Mucosa of descending colon (tissue), 3 donors: ENCODE measurements at regions not wholly inside any gene's neighbourhood (a gene's known extent, or its start where the extent isn't known, plus 50 kb on each side); places are given as distances from the start of the nearest gene placed in this dataset.

Source experiments
- ATAC-seq: fragments of 200-7000 bp; cut with Tn5 transposase; one replicate; pipeline ENCODE4 v1.9.1; 2020; ENCODE audit warnings: mild to moderate bottlenecking, moderate library complexity
- DNase-seq, 3 donors: peaks; one replicate each; pipeline ENCODE4 v3.0.0-alpha.2; 2020
- H3K36me3 ChIP-seq: fragments of 200-600 bp; one replicate; pipeline ENCODE4 v1.8.0; 2021; ENCODE audit warnings: low read depth, mild to moderate bottlenecking
- H3K4me1 ChIP-seq: fragments of 200-600 bp; one replicate; pipeline ENCODE4 v1.8.0; 2021; ENCODE audit warnings: low read depth, mild to moderate bottlenecking
- H3K4me3 ChIP-seq: fragments of 200-600 bp; one replicate; pipeline ENCODE4 v1.8.0; 2021; ENCODE audit warnings: mild to moderate bottlenecking
- H3K9me3 ChIP-seq: fragments of 200-600 bp; one replicate; pipeline ENCODE4 v1.8.0; 2021; ENCODE audit warnings: mild to moderate bottlenecking
- intact Hi-C, 2 donors: fragments of 100-400 bp; cut with DNase I in 1 of 2; cut with micrococcal nuclease in 1 of 2; formaldehyde crosslinking; loops; one replicate each; pipeline versions ENCODE4 v1.11.0 to v1.11.1; 2022; cut with DNase I, micrococcal nuclease
- TF ChIP-seq, protein P1 (sequence below): fragments of 200-600 bp; IDR thresholded peaks from one replicate; pipeline ENCODE4 v1.8.0; 2022; ENCODE audit warnings: antibody characterized with exemption, mild to moderate bottlenecking
- donor health status: DM: no; HTN: no; CAD: no; lungs with moderate emphysema.
- donor health status: DM: no; HTN: no; CAD: no.
- donor health status: DM: no; HTN: yes; CAD: no.

DNA sequence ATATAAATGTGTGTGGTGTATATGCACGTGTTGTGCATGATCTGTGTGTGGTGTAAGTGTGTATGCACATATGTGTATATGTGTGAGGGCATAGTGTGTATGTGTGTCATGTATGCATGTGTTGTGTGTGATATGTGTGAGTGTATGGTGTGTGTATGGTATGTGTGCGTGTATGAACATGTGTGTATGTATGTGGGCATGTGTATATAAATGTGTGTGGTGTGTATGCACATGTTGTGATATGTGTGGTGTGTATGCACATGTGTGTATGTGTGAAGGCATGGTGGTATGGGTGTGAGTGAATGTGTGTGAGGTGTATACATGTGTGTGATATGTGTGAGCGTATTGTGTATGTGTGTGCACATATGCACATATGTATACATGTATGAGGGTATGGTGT, 198.7 kb downstream of the RBFOX3 start:
- no peak overlapping the region for H3K4me3 ChIP-seq
- H3K36me3 ChIP-seq, result no peaks in the 10 kb centered on the region
- TF ChIP-seq, protein P1, sequence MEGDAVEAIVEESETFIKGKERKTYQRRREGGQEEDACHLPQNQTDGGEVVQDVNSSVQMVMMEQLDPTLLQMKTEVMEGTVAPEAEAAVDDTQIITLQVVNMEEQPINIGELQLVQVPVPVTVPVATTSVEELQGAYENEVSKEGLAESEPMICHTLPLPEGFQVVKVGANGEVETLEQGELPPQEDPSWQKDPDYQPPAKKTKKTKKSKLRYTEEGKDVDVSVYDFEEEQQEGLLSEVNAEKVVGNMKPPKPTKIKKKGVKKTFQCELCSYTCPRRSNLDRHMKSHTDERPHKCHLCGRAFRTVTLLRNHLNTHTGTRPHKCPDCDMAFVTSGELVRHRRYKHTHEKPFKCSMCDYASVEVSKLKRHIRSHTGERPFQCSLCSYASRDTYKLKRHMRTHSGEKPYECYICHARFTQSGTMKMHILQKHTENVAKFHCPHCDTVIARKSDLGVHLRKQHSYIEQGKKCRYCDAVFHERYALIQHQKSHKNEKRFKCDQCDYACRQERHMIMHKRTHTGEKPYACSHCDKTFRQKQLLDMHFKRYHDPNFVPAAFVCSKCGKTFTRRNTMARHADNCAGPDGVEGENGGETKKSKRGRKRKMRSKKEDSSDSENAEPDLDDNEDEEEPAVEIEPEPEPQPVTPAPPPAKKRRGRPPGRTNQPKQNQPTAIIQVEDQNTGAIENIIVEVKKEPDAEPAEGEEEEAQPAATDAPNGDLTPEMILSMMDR, result no peak
- intact Hi-C loops, result no loop called here
- H3K4me1 ChIP-seq, result no peaks in the 10 kb centered on the region
- no peaks in the 10 kb centered on the region for H3K9me3 ChIP-seq
- ATAC-seq, result no peak
- no peak for DNase-seq

GRCh38 chr17:79411419-79411818, 199.4 kb downstream of the RBFOX3 start:
- Histone ChIP-seq H3K36me3 (no peaks in the 10 kb centered on the region), H3K9me3 (no peaks in the 10 kb centered on the region), H3K4me3 (no peak overlapping the region), H3K4me1 (no peaks in the 10 kb centered on the region)
- TF ChIP-seq, protein P1, result no peak
- intact Hi-C loops, result no loop called here
- DNase-seq (no peak), ATAC-seq (no peak)

DNA sequence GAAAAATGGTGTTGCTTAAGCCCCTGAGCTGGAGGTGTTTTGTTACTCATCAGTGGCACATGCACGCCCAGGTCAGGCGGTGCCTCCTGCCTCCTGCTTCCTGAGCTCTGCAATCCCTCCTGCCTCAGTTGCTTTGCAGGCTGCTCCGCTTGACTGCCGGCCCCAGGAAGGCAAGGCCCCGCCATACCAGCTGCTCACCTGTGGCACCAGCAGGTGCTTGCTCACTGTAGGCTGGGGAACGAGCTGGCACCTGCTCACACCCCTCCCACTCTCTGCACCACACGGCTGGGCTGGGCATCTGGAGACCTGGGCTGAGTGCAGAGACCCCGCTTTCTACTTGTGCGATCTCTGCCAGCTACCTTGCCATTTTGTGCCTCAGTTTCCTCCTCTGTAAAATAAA, 200.2 kb downstream of the RBFOX3 start:
- H3K4me3 ChIP-seq, result no peak overlapping the region
- TF ChIP-seq, protein P1, result no peak
- intact Hi-C loops, result no loop called here
- H3K36me3 ChIP-seq, result no peaks in the 10 kb centered on the region
- ATAC-seq, result no peak
- no peaks in the 10 kb centered on the region for H3K9me3 ChIP-seq
- H3K4me1 ChIP-seq, result no peaks in the 10 kb centered on the region
- no peak for DNase-seq

- no peaks in the 10 kb centered on the region for H3K4me1 ChIP-seq
- no peak for ATAC-seq
- H3K4me3 ChIP-seq, result no peak overlapping the region
- no peak for DNase-seq
- H3K9me3 ChIP-seq, result no peaks in the 10 kb centered on the region
- intact Hi-C loops, result loop anchor here in 1 of 2 donors (10.0 kb wide), 1 partner anchor 297 kb away; no protein-coding TSS in a partner anchor
- no peaks in the 10 kb centered on the region for H3K36me3 ChIP-seq
- TF ChIP-seq, protein P1, result no peak
These were observed 202.6 kb downstream of the RBFOX3 start for GRCh38 chr17:79408251-79408650.

GRCh38 chr17:79407385-79407784, 203.5 kb downstream of the RBFOX3 start:
- Histone ChIP-seq H3K9me3 (no peaks in the 10 kb centered on the region), H3K36me3 (no peaks in the 10 kb centered on the region), H3K4me1 (no peaks in the 10 kb centered on the region), H3K4me3 (no peak overlapping the region)
- intact Hi-C loops, result loop anchor here in 1 of 2 donors (10.0 kb wide), 1 partner anchor 297 kb away; no protein-coding TSS in a partner anchor
- TF ChIP-seq, protein P1, result no peak
- DNase-seq, result no peak
- no peak for ATAC-seq

DNA sequence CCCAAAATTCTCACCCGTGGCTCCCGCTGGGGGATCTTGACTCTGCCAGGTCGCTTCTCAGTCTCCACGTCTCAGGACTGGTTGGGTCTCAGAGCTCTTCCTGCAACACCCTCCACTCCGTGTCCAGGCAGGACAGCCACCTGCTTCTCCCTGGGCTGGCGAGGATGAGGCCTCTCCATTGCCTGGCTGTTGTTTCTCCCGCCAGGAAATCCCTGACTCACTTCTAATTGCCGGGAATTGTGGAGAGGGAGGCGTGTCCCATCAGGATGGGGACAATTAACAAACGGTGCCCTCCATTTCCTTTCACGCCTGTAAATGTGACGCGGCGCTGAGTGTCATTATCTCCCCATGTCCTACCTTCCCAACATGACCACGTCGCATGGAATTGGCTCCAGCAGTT, 204.5 kb downstream of the RBFOX3 start:
- intact Hi-C loops, result loop anchor here in 1 of 2 donors (10.0 kb wide), 1 partner anchor 298 kb away; no protein-coding TSS in a partner anchor
- TF ChIP-seq, protein P1, result no peak
- DNase-seq (no peak), ATAC-seq (no peak)
- Histone ChIP-seq H3K4me1 (no peaks in the 10 kb centered on the region), H3K4me3 (no peak overlapping the region), H3K36me3 (no peaks in the 10 kb centered on the region), H3K9me3 (no peaks in the 10 kb centered on the region)
